Natural killer cell (primary cell): ENCODE measurements at regions not wholly inside any gene's neighbourhood (a gene's known extent, or its start where the extent isn't known, plus 50 kb on each side); places are given as distances from the start of the nearest gene placed in this dataset.
"Not testable (repeated sequence)": the region's sequence is repeated elsewhere in the genome, so short reads cannot be mapped to it uniquely, and the experiment has no call there.

Experiments used
- ATAC-seq, 3 donors: fragments of 150-1000 bp in 2 of 3; fragments of 200-7000 bp in 1 of 3; cut with Tn5 transposase; 1 replicate in 1 of 3; 2 replicates in 2 of 3; pipeline ENCODE4 v1.10.0; 2021; ENCODE audit warnings: mild to moderate bottlenecking in 2 of 3, moderate library complexity in 2 of 3
- DNase-seq, 2 donors: peaks; one replicate each; pipeline versions ENCODE4 v3.0.0 to v3.0.0-alpha.2; 2013 to 2021; ENCODE audit warnings: mixed read lengths in 1 of 2
- H3K27ac ChIP-seq: one replicate; pipeline ENCODE4 v1.5.1; 2013; ENCODE audit warnings: mild to moderate bottlenecking, low read length
- H3K27me3 ChIP-seq: one replicate; pipeline ENCODE4 v1.6.1; 2013; ENCODE audit warnings: low read length; ENCODE audit not compliant: control insufficient read depth, insufficient read depth
- H3K36me3 ChIP-seq: one replicate; pipeline ENCODE4 v1.6.1; 2013; ENCODE audit warnings: low read length; ENCODE audit not compliant: control insufficient read depth, insufficient read depth
- H3K4me1 ChIP-seq: one replicate; pipeline ENCODE4 v1.6.1; 2013; ENCODE audit warnings: low read length; ENCODE audit not compliant: control insufficient read depth, insufficient read depth
- H3K4me3 ChIP-seq: one replicate; pipeline ENCODE4 v1.5.1; 2013; ENCODE audit warnings: low read length
- H3K9me3 ChIP-seq: one replicate; pipeline ENCODE4 v1.6.1; 2013; ENCODE audit warnings: low read length; ENCODE audit not compliant: control insufficient read depth, insufficient read depth
- H3K27ac Mint-ChIP-seq, 2 donors: one replicate each; pipeline ENCODE4 v1.8.0; 2022; ENCODE audit warnings: mild to moderate bottlenecking in 2 of 2, mixed read lengths in 2 of 2, moderate library complexity in 1 of 2
- H3K27me3 Mint-ChIP-seq, 2 donors: one replicate each; pipeline ENCODE4 v1.8.0; 2022; ENCODE audit warnings: low read depth in 2 of 2, mixed read lengths in 2 of 2
- H3K36me3 Mint-ChIP-seq: one replicate; pipeline ENCODE4 v1.8.0; 2022; ENCODE audit warnings: mixed read lengths
- H3K4me1 Mint-ChIP-seq, 2 donors: one replicate each; pipeline ENCODE4 v1.8.0; 2022; ENCODE audit warnings: mixed read lengths in 2 of 2
- H3K4me3 Mint-ChIP-seq: one replicate; pipeline ENCODE4 v1.8.0; 2022; ENCODE audit warnings: mild to moderate bottlenecking, moderate library complexity, mixed read lengths
- H3K9me3 Mint-ChIP-seq, 2 donors: one replicate each; pipeline ENCODE4 v1.8.0; 2022; ENCODE audit warnings: mixed read lengths in 2 of 2
- WGBS: methylation state at CpG from one replicate; pipeline ENCODE4 v1.1.7; 2013; ENCODE audit warnings: missing lambda C conversion rate; ENCODE audit not compliant: insufficient coverage; 5-methylcytosine and 5-hydroxymethylcytosine counted together
- intact Hi-C: fragments of 100-400 bp; cut with micrococcal nuclease; formaldehyde crosslinking; loops from one replicate; pipeline ENCODE4 v1.14.2; 2022
- TF ChIP-seq, protein P1 (sequence below): fragments of 200-600 bp; IDR thresholded peaks from one replicate; pipeline ENCODE4 v1.8.0; 2022; ENCODE audit warnings: antibody characterized with exemption

DNA sequence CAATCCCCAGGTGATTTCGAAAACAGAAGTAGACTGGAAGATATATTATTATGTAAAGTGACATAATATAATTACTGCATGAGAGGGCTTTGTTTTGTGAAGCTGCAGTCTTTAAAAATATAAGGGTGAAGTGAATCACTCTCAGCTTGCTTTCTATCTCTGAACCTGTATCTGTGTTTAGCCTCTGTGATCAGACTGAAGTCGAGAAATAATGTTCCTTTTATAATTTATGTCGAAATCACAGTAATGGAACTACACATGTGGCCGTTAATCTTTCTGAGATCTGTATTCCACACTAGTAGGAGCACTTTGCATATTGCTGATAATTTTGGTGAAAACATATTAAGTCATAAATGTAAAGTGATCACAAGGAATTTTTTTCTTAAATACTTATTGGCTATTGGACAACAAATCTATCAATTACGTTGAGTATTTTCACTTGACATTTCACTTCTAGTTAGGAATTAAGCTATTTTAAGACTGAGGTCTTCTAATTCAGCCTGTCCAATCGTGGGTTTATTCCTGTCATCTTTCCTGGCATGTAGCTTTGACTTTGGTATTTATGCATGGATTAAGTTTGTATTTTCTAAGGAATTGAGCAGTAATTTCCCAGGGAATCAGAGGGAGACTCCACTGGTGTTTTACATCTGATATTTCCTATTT, 268.2 kb upstream of the POT1 start:
- DNase-seq = no peak
- ATAC-seq = no peak
- Histone ChIP-seq H3K27ac (no peak overlapping the region), H3K4me3 (no peak overlapping the region), H3K9me3 (no peaks in the 10 kb centered on the region), H3K27me3 (no peaks in the 10 kb centered on the region), H3K36me3 (no peaks in the 10 kb centered on the region), H3K4me1 (no peaks in the 10 kb centered on the region)
- H3K4me3 Mint-ChIP-seq = no peak overlapping the region
- 84% methylated on average over 5 of the region's 6 CpGs for WGBS
- H3K4me1 Mint-ChIP-seq = no peaks in the 10 kb centered on the region
- peaks cover 3 to 4% of the 10 kb centered on the region in 2 donors for H3K9me3 Mint-ChIP-seq
- H3K27me3 Mint-ChIP-seq = no peaks in the 10 kb centered on the region
- no peak overlapping the region for H3K27ac Mint-ChIP-seq
- TF ChIP-seq, protein P1, sequence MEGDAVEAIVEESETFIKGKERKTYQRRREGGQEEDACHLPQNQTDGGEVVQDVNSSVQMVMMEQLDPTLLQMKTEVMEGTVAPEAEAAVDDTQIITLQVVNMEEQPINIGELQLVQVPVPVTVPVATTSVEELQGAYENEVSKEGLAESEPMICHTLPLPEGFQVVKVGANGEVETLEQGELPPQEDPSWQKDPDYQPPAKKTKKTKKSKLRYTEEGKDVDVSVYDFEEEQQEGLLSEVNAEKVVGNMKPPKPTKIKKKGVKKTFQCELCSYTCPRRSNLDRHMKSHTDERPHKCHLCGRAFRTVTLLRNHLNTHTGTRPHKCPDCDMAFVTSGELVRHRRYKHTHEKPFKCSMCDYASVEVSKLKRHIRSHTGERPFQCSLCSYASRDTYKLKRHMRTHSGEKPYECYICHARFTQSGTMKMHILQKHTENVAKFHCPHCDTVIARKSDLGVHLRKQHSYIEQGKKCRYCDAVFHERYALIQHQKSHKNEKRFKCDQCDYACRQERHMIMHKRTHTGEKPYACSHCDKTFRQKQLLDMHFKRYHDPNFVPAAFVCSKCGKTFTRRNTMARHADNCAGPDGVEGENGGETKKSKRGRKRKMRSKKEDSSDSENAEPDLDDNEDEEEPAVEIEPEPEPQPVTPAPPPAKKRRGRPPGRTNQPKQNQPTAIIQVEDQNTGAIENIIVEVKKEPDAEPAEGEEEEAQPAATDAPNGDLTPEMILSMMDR = no peak
- H3K36me3 Mint-ChIP-seq = no peaks in the 10 kb centered on the region
- intact Hi-C loops = no loop called here

DNA sequence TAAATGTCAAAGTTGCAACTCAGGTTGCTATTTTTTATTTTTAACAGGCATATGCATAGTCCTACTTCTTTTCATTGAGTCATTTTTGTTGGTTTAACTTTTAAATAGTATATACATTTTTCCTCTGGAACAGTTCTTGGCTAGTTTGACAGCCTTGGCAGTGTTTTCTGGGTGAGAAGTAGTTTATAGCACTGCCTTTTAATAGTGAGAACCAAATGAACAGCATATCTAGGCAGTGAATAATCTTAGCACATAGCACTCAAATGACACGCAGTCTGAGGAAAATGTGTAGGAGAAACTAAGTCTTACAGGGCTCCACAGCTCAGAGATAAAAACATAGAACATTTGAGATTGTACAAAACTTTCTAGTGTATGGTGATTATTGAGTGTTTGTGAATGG, 265.5 kb upstream of the POT1 start:
- no peaks in the 10 kb centered on the region for H3K27me3 Mint-ChIP-seq
- DNase-seq (no peak), ATAC-seq (no peak)
- intact Hi-C loops = no loop called here
- TF ChIP-seq, protein P1 = no peak
- no peaks in the 10 kb centered on the region for H3K4me1 Mint-ChIP-seq
- WGBS = 90% methylated on average over 1 of the region's 1 CpG
- no peaks in the 10 kb centered on the region for H3K36me3 Mint-ChIP-seq
- Histone ChIP-seq H3K4me1 (no peaks in the 10 kb centered on the region), H3K27ac (no peak overlapping the region), H3K36me3 (no peaks in the 10 kb centered on the region), H3K4me3 (no peak overlapping the region), H3K27me3 (no peaks in the 10 kb centered on the region), H3K9me3 (no peaks in the 10 kb centered on the region)
- no peak overlapping the region for H3K4me3 Mint-ChIP-seq
- peaks cover 2 to 9% of the 10 kb centered on the region in 2 donors for H3K9me3 Mint-ChIP-seq
- no peak overlapping the region for H3K27ac Mint-ChIP-seq

DNA sequence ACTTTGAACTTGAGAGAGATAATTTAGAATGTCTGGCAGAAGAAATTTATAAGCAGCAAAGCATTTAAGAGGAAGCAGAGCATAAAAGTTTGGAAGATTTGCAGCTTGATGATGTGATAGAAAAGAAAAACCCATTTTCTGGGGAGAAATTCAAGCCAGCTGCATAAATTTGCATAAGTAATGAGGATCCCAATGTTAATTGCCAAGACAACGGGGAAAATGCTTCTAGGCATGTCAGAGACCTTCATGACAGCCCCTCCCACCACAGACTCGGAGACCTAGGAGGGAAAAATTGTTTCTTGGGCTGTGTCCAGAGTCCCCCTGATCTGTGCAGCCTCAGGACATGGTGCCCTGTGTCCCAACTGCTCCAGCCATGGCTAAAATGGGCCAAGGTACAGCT, 263.6 kb upstream of the POT1 start:
- H3K4me3 Mint-ChIP-seq = no peak overlapping the region
- intact Hi-C loops = no loop called here
- Histone ChIP-seq H3K36me3 (no peaks in the 10 kb centered on the region), H3K4me3 (no peak overlapping the region), H3K27me3 (no peaks in the 10 kb centered on the region), H3K4me1 (no peaks in the 10 kb centered on the region), H3K27ac (no peak overlapping the region), H3K9me3 (no peaks in the 10 kb centered on the region)
- H3K36me3 Mint-ChIP-seq = no peaks in the 10 kb centered on the region
- peaks cover 5 to 16% of the 10 kb centered on the region in 2 donors for H3K9me3 Mint-ChIP-seq
- no peak overlapping the region for H3K27ac Mint-ChIP-seq
- H3K4me1 Mint-ChIP-seq = no peaks in the 10 kb centered on the region
- DNase-seq = no peak
- 55% methylated on average over 2 of the region's 2 CpGs for WGBS
- H3K27me3 Mint-ChIP-seq = no peaks in the 10 kb centered on the region
- ATAC-seq = no peak
- TF ChIP-seq, protein P1 = no peak

DNA sequence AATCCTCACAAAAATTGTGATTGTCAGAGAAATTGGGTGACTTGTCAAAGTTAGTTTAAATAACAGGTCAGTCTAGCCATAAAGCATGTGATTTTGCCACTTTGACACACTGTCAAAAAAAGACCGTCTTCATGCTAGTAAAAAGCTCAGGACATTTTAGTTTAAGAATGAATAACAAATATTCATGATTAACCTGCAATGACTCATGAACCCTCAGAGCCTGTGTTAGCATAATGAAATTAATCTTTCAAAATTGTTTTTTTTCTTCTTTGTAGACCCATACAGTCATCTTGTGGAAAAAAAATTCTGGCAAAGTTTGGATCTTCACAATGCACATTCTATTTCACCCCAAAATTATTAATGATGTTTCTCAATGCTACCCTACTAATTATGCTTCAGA, 255.2 kb upstream of the POT1 start:
- no peak overlapping the region for H3K4me3 ChIP-seq
- no peaks in the 10 kb centered on the region for H3K27me3 ChIP-seq
- no peaks in the 10 kb centered on the region for H3K9me3 ChIP-seq
- H3K36me3 ChIP-seq = no peaks in the 10 kb centered on the region
- WGBS = 100% methylated on average over 1 of the region's 1 CpG
- no peak for DNase-seq
- H3K36me3 Mint-ChIP-seq = no peaks in the 10 kb centered on the region
- no peak for ATAC-seq
- H3K4me1 Mint-ChIP-seq = no peaks in the 10 kb centered on the region
- peaks cover 8 to 10% of the 10 kb centered on the region in 2 donors for H3K9me3 Mint-ChIP-seq
- intact Hi-C loops = no loop called here
- TF ChIP-seq, protein P1 = no peak
- no peaks in the 10 kb centered on the region for H3K4me1 ChIP-seq
- H3K27me3 Mint-ChIP-seq = no peaks in the 10 kb centered on the region
- no peak overlapping the region for H3K4me3 Mint-ChIP-seq
- no peak overlapping the region for H3K27ac Mint-ChIP-seq
- no peak overlapping the region for H3K27ac ChIP-seq

DNA sequence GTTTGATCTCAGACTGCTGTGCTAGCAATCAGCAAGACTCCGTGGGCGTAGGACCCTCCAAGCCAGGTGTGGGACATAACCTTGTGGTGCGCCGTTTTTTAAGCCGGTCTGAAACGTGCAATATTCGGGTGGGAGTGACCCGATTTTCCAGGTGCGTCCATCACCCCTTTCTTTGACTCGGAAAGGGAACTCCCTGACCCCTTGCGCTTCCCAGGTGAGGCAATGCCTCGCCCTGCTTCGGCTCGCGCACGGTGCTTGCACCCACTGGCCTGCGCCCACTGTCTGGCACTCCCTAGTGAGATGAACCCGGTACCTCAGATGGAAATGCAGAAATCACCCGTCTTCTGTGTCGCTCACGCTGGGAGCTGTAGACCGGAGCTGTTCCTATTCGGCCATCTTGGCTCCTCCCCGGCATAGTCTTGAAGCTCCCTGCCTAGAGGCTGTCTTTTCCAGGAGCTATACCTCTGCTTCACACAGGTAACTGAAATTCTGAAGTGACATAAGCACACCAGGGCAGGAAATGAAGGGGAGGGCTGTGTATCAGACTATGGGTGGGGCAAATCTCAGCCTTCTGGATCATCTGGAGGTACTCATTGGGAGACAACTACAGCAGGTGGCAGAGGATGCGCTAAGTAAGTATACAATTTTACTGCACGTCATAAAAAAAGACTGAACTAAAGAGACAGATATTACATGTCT, 252.1 kb upstream of the POT1 start:
- H3K4me3 ChIP-seq, H3K4me3 Mint-ChIP-seq, H3K27ac ChIP-seq, H3K36me3 Mint-ChIP-seq, H3K9me3 ChIP-seq, H3K9me3 Mint-ChIP-seq, H3K36me3 ChIP-seq, intact Hi-C loops, DNase-seq, H3K4me1 ChIP-seq, H3K27me3 Mint-ChIP-seq, H3K4me1 Mint-ChIP-seq, H3K27me3 ChIP-seq, H3K27ac Mint-ChIP-seq, ATAC-seq: not testable (repeated sequence)
- WGBS = 96% methylated on average over 24 of the region's 26 CpGs
